Prostate gland (tissue), 2 donors: ENCODE measurements at regions not wholly inside any gene's neighbourhood (a gene's known extent, or its start where the extent isn't known, plus 50 kb on each side); places are given as distances from the start of the nearest gene placed in this dataset.

ENCODE experiments used
- DNase-seq: peaks from one replicate; pipeline ENCODE4 v3.0.0-alpha.2; 2019; ENCODE audit warnings: low spot score
- H3K27ac ChIP-seq, 2 donors: fragments of 200-600 bp; sonication (generic); 2 replicates each; pipeline ENCODE4 v1.5.1; 2017 to 2019
- H3K27me3 ChIP-seq: fragments of 200-600 bp; sonication (generic); replicated peaks from 2 replicates; pipeline ENCODE4 v1.5.1; 2019; ENCODE audit not compliant: insufficient read depth
- H3K36me3 ChIP-seq, 2 donors: fragments of 200-600 bp; sonication (generic); 1 replicate in 1 of 2; 2 replicates in 1 of 2; pipeline versions ENCODE4 v1.5.1 to v1.8.1; 2017 to 2019
- H3K4me1 ChIP-seq: fragments of 200-600 bp; sonication (generic); replicated peaks from 2 replicates; pipeline ENCODE4 v1.5.1; 2019
- H3K4me3 ChIP-seq, 2 donors: fragments of 200-600 bp; sonication (generic); 2 replicates each; pipeline ENCODE4 v1.5.1; 2017 to 2019
- H3K9me3 ChIP-seq: fragments of 200-600 bp; sonication (generic); 2 replicates; pipeline ENCODE4 v1.5.1; 2017
- POLR2A ChIP-seq: fragments of 450-650 bp; IDR thresholded peaks from one replicate; pipeline ENCODE4 v1.6.1; 2016; ENCODE audit warnings: antibody characterized with exemption, mild to moderate bottlenecking
- POLR2AphosphoS5 ChIP-seq: sonication (generic); formaldehyde crosslinking; IDR thresholded peaks from one replicate; pipeline ENCODE4 v1.6.1; 2017; ENCODE audit warnings: antibody characterized with exemption
- WGBS: methylation state at CpG from one replicate; pipeline ENCODE4 v1.1.5; 2018; 5-methylcytosine and 5-hydroxymethylcytosine counted together
- intact Hi-C: fragments of 100-400 bp; cut with DNase I; formaldehyde crosslinking; loops from one replicate; pipeline ENCODE4 v1.14.2; 2022
- TF ChIP-seq, protein P1 (sequence below), 4 experiments: fragments of 200-600 bp in 2 of 4; fragments of 450-650 bp in 2 of 4; sonication (generic) in 2 of 4; IDR thresholded peaks; 1 replicate in 3 of 4; 2 replicates in 1 of 4; pipeline ENCODE4 v1.5.1; 2016 to 2019; ENCODE audit warnings: antibody characterized with exemption in 4 of 4, mild to moderate bottlenecking in 2 of 4, moderate library complexity in 2 of 4

DNA sequence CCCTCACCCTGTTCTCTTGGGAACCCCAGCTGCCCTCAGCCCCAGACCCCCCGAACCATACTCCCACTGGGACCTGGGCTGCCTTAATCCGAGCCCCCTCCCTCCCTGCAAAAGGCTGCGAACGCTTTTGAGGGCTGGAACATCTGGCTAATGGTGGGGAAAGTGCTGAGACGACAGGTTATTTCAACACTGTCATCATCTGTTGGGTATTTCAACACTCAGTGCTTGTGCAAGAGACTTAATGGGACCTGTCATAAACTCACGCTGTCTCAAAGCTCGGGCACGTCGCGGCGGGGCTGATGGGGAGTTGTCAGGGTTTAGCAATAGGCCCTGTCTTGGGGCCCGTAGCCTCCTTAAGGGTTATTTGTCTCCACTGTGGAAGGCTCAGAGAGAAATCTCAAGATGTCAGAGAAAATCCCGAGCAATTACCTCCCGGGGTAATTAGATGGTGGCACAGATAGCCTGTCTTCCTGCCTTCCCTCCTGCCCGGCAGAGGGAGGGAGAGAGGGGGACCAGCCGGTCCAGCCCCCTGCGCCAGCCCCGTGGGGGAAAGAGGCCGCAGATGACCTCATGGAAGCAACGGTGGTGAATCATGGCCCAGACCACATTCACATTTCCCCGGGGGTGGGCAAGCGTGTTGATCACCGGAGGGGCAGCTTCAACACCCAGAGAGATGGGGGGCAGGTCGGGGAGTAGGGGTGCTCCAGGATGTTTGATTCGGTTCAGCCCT lies 88.7 kb upstream of the MYL10 start:
- Histone ChIP-seq H3K9me3 (no peaks in the 10 kb centered on the region), H3K27me3 (no peaks in the 10 kb centered on the region), H3K36me3 (no peaks in the 10 kb centered on the region), H3K4me1 (no peaks in the 10 kb centered on the region), H3K27ac (no peak overlapping the region), H3K4me3 (no peak overlapping the region)
- DNase-seq = peak; percentile 10
- intact Hi-C loops = no loop called here
- 52% methylated on average over 16 of the region's 25 CpGs for WGBS
- TF ChIP-seq POLR2AphosphoS5 (no peak), POLR2A (no peak)
- TF ChIP-seq, protein P1, sequence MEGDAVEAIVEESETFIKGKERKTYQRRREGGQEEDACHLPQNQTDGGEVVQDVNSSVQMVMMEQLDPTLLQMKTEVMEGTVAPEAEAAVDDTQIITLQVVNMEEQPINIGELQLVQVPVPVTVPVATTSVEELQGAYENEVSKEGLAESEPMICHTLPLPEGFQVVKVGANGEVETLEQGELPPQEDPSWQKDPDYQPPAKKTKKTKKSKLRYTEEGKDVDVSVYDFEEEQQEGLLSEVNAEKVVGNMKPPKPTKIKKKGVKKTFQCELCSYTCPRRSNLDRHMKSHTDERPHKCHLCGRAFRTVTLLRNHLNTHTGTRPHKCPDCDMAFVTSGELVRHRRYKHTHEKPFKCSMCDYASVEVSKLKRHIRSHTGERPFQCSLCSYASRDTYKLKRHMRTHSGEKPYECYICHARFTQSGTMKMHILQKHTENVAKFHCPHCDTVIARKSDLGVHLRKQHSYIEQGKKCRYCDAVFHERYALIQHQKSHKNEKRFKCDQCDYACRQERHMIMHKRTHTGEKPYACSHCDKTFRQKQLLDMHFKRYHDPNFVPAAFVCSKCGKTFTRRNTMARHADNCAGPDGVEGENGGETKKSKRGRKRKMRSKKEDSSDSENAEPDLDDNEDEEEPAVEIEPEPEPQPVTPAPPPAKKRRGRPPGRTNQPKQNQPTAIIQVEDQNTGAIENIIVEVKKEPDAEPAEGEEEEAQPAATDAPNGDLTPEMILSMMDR (IDR thresholded peaks at IDR 0.05) = no peak

DNA sequence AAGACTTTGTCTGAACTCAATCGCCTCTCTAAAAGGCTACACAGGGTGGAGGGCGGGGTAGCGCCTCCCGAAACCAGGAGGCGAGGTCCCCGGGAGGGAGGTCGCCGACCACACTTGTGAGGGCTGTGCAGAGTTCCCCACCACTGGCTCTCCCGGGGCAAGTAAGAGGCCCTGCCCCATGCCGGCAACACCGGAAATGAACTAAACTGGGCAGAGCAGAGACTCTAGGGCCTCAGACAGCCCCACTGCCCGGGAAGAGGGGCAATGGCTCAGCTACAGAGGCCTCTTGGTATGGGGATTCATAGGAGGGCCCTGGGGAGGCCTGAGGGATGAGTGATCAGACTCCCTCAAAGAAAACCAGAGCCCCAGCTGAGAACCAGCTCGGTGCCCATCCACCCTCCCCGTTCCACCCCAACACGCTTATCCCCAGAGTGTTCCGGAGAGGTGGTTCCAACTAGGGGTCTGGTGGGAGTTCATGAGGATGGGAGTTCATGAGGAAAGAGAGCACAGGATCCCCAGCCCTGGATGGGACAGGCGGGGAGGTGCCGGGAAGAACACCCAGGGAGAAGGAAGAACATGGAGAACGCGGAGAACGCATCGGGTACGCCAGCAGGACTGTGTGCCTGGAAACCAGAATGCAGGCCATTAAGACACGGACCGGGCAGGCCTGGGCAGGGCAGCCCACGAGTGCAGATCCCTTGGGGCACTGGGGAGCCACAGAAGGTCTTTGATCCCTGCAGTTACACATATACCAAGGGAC lies 89.4 kb upstream of the MYL10 start:
- H3K9me3 ChIP-seq = no peaks in the 10 kb centered on the region
- 85% methylated on average over 26 of the region's 26 CpGs for WGBS
- DNase-seq = no peak
- intact Hi-C loops = no loop called here
- H3K36me3 ChIP-seq = no peaks in the 10 kb centered on the region
- no peaks in the 10 kb centered on the region for H3K27me3 ChIP-seq
- no peak overlapping the region for H3K27ac ChIP-seq
- H3K4me3 ChIP-seq = no peak overlapping the region
- no peaks in the 10 kb centered on the region for H3K4me1 ChIP-seq
- no peak for TF ChIP-seq POLR2AphosphoS5
- TF ChIP-seq, protein P1 (IDR thresholded peaks at IDR 0.05) = no peak
- no peak for TF ChIP-seq POLR2A

DNA sequence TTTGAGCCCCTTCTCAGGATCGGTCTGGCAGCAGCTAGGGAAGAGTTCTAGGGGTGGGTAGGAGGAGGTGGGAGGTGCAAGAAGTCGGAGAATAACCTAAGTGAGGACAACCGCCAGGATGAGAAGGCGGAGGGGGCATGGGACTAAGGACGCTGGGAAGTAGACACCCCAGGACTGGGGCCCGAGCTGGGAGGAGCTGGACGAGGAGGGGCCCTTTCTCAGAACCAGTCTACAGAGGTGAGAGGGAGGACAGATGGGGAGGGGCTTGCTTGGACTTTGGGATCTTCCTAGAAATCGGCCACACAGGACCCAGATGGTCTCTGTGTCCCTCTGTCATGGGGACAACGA lies 90.0 kb upstream of the MYL10 start:
- WGBS = 75% methylated on average over 9 of the region's 9 CpGs
- no peak overlapping the region for H3K27ac ChIP-seq
- no peak overlapping the region for H3K4me3 ChIP-seq
- intact Hi-C loops = no loop called here
- no peak for TF ChIP-seq POLR2A
- TF ChIP-seq POLR2AphosphoS5 = no peak
- TF ChIP-seq, protein P1 (IDR thresholded peaks at IDR 0.05) = no peak
- no peaks in the 10 kb centered on the region for H3K36me3 ChIP-seq
- DNase-seq = no peak
- no peaks in the 10 kb centered on the region for H3K4me1 ChIP-seq
- H3K27me3 ChIP-seq = no peaks in the 10 kb centered on the region
- H3K9me3 ChIP-seq = no peaks in the 10 kb centered on the region

DNA sequence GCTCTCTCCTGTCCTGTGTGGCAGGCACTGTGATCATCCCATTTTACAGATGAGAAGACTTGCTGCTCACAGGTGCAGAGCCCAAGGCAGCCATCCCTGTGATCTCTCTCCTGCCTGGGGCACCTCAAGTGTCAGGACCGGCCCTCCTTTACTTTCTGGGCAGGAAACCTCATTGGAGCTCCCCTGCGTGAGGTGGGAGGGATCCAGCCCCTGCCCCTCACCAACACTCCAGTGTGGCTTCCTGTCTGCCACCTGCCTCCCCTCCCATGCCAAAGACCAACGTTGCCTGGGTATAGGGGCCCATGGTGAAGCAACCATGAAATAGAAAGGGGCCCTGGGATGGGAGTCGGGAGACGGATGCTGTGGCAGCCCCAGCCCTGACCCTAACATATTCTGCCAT lies 91.2 kb upstream of the MYL10 start:
- H3K36me3 ChIP-seq = no peaks in the 10 kb centered on the region
- 87% methylated on average over 5 of the region's 5 CpGs for WGBS
- H3K4me1 ChIP-seq = no peaks in the 10 kb centered on the region
- TF ChIP-seq, protein P1 (IDR thresholded peaks at IDR 0.05) = no peak
- no peak overlapping the region for H3K27ac ChIP-seq
- H3K9me3 ChIP-seq = no peaks in the 10 kb centered on the region
- DNase-seq = no peak
- no peaks in the 10 kb centered on the region for H3K27me3 ChIP-seq
- intact Hi-C loops = no loop called here
- H3K4me3 ChIP-seq = no peak overlapping the region

DNA sequence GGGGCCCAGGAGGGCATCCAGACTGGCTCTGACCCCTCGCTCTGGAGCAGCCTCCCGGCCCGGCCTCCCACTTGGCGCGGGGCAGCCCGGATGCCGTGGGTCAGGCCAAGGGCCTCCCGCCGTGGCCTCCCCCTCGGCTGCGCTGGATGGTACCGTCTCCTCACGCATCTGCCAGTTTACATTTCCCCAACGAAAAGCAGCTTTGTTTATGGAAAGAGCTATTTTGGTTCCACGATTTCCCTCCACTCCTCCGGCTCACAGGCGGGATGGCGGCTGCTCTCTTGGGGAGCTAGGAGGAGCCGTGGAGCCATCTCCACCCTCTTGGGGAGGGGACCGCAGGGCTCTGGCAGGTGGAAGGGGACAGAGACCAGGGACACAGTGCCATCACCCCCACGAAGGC lies 93.2 kb upstream of the MYL10 start:
- no peak for DNase-seq
- Histone ChIP-seq H3K27me3 (no peaks in the 10 kb centered on the region), H3K4me3 (no peak overlapping the region), H3K4me1 (no peaks in the 10 kb centered on the region), H3K27ac (no peak overlapping the region), H3K9me3 (no peaks in the 10 kb centered on the region), H3K36me3 (no peaks in the 10 kb centered on the region)
- intact Hi-C loops = no loop called here
- 69% methylated on average over 21 of the region's 21 CpGs for WGBS
- TF ChIP-seq POLR2AphosphoS5 = no peak
- TF ChIP-seq, protein P1 (IDR thresholded peaks at IDR 0.05) = no peak
- no peak for TF ChIP-seq POLR2A
